H9 (cell line): ENCODE measurements at regions not wholly inside any gene's neighbourhood (a gene's known extent, or its start where the extent isn't known, plus 50 kb on each side); places are given as distances from the start of the nearest gene placed in this dataset.
A peak's percentile ranks its signal among the peaks of the same experiment; 100 is the strongest.

ENCODE experiments used
- DNase-seq: peaks from one replicate; pipeline ENCODE4 v3.0.0-alpha.2; 2017
- H2AFZ ChIP-seq: one replicate; pipeline ENCODE4 v1.6.1; 2013; ENCODE audit warnings: mild to moderate bottlenecking, low read length, control low read depth, moderate library complexity
- H2AK5ac ChIP-seq: 2 replicates; pipeline ENCODE4 v1.6.1; 2013; ENCODE audit warnings: low read length, control low read depth, mixed read lengths; ENCODE audit not compliant: insufficient read length
- H2BK120ac ChIP-seq: one replicate; pipeline ENCODE4 v1.6.1; 2013; ENCODE audit warnings: low read depth, mild to moderate bottlenecking, low read length, control low read depth, inconsistent platforms; ENCODE audit not compliant: poor library complexity, severe bottlenecking
- H2BK12ac ChIP-seq: 2 replicates; pipeline ENCODE4 v1.6.1; 2013; ENCODE audit warnings: low read length, control low read depth, mixed read lengths, low read depth; ENCODE audit not compliant: insufficient read length
- H2BK15ac ChIP-seq: 2 replicates; pipeline ENCODE4 v1.6.1; 2013; ENCODE audit warnings: low read depth, low read length, control low read depth
- H2BK20ac ChIP-seq: one replicate; pipeline ENCODE4 v1.6.1; 2013; ENCODE audit warnings: low read depth, mild to moderate bottlenecking, low read length, control low read depth, inconsistent platforms; ENCODE audit not compliant: poor library complexity, severe bottlenecking
- H2BK5ac ChIP-seq: 2 replicates; pipeline ENCODE4 v1.6.1; 2013; ENCODE audit warnings: low read length, control low read depth, mixed read lengths; ENCODE audit not compliant: insufficient read length
- H3K14ac ChIP-seq: 2 replicates; pipeline ENCODE4 v1.6.1; 2013; ENCODE audit warnings: low read length, control low read depth; ENCODE audit not compliant: insufficient read depth
- H3K18ac ChIP-seq: 2 replicates; pipeline ENCODE4 v1.6.1; 2013; ENCODE audit warnings: low read depth, mild to moderate bottlenecking, mixed read lengths, low read length, control low read depth; ENCODE audit not compliant: insufficient read length
- H3K23ac ChIP-seq: 2 replicates; pipeline ENCODE4 v1.6.1; 2013; ENCODE audit warnings: low read length, control low read depth, mixed read lengths, low read depth; ENCODE audit not compliant: insufficient read length
- H3K23me2 ChIP-seq: 2 replicates; pipeline ENCODE4 v1.6.1; 2013; ENCODE audit warnings: low read depth, mild to moderate bottlenecking, mixed read lengths, low read length, control low read depth; ENCODE audit not compliant: insufficient read length, poor library complexity, severe bottlenecking
- H3K27ac ChIP-seq: 2 replicates; pipeline ENCODE4 v1.5.1; 2013; ENCODE audit warnings: low read length, control low read depth, mixed read lengths, low read depth; ENCODE audit not compliant: insufficient read length
- H3K27me3 ChIP-seq: 2 replicates; pipeline ENCODE4 v1.6.1; 2013; ENCODE audit warnings: low read length, control low read depth, inconsistent platforms; ENCODE audit not compliant: insufficient read depth
- H3K4ac ChIP-seq: 2 replicates; pipeline ENCODE4 v1.6.1; 2013; ENCODE audit warnings: low read depth, mild to moderate bottlenecking, control low read depth, inconsistent platforms, low read length, moderate library complexity
- H3K4me1 ChIP-seq: 2 replicates; pipeline ENCODE4 v1.6.1; 2013; ENCODE audit warnings: low read length, control low read depth, inconsistent platforms; ENCODE audit not compliant: insufficient read depth
- H3K4me2 ChIP-seq: 2 replicates; pipeline ENCODE4 v1.6.1; 2013; ENCODE audit warnings: low read length, control low read depth, mixed read lengths; ENCODE audit not compliant: insufficient read length, insufficient read depth
- H3K56ac ChIP-seq: 2 replicates; pipeline ENCODE4 v1.6.1; 2013; ENCODE audit warnings: low read depth, mild to moderate bottlenecking, mixed read lengths, low read length, control low read depth; ENCODE audit not compliant: insufficient read length
- H3K79me1 ChIP-seq: 2 replicates; pipeline ENCODE4 v1.6.1; 2013; ENCODE audit warnings: low read depth, mild to moderate bottlenecking, moderate library complexity, low read length, control low read depth, inconsistent platforms; ENCODE audit not compliant: insufficient read depth, poor library complexity, severe bottlenecking
- H3K79me2 ChIP-seq: 2 replicates; pipeline ENCODE4 v1.6.1; 2013; ENCODE audit warnings: low read length, control low read depth, inconsistent platforms; ENCODE audit not compliant: insufficient read depth
- H3K9ac ChIP-seq: 2 replicates; pipeline ENCODE4 v1.6.1; 2013; ENCODE audit warnings: low read length, control low read depth, mixed read lengths; ENCODE audit not compliant: insufficient read length; ENCODE audit errors: extremely low read depth
- H3K9me3 ChIP-seq: one replicate; pipeline ENCODE4 v1.6.1; 2013; ENCODE audit warnings: low read depth, low read length, inconsistent platforms; ENCODE audit not compliant: control insufficient read depth
- H3T11ph ChIP-seq: one replicate; pipeline ENCODE4 v1.6.1; 2013; ENCODE audit warnings: mild to moderate bottlenecking, low read length, control low read depth, inconsistent platforms
- H4K20me1 ChIP-seq: one replicate; pipeline ENCODE4 v1.6.1; 2013; ENCODE audit not compliant: control insufficient read depth, insufficient read length, insufficient read depth
- H4K5ac ChIP-seq: 2 replicates; pipeline ENCODE4 v1.6.1; 2013; ENCODE audit warnings: low read depth, mild to moderate bottlenecking, mixed read lengths, low read length, control low read depth; ENCODE audit not compliant: insufficient read length
- H4K8ac ChIP-seq: replicated peaks from 2 replicates; pipeline ENCODE4 v1.6.1; 2013; ENCODE audit warnings: low read length, control low read depth, mixed read lengths, low read depth; ENCODE audit not compliant: insufficient read length
- H4K91ac ChIP-seq: 2 replicates; pipeline ENCODE4 v1.6.1; 2013; ENCODE audit warnings: low read depth, mild to moderate bottlenecking, moderate library complexity, mixed read lengths, low read length, control low read depth; ENCODE audit not compliant: insufficient read length
- H3K27ac Mint-ChIP-seq, 3 experiments: 2 replicates in 2 of 3; 3 replicates in 1 of 3; pipeline ENCODE4 v1.8.0; 2020 to 2021; ENCODE audit warnings: mixed read lengths in 3 of 3, mild to moderate bottlenecking in 1 of 3, moderate library complexity in 1 of 3
- H3K27me3 Mint-ChIP-seq: 2 replicates; pipeline ENCODE4 v1.8.0; 2021; ENCODE audit warnings: low read depth, mild to moderate bottlenecking, moderate library complexity, mixed read lengths
- H3K36me3 Mint-ChIP-seq, 3 experiments: 2 replicates in 2 of 3; 3 replicates in 1 of 3; pipeline ENCODE4 v1.8.0; 2020 to 2021; ENCODE audit warnings: low read depth in 3 of 3, mixed read lengths in 3 of 3; ENCODE audit not compliant: insufficient read depth in 1 of 3
- H3K4me1 Mint-ChIP-seq, 2 experiments: 2 replicates each; pipeline ENCODE4 v1.8.0; 2020; ENCODE audit warnings: mixed read lengths in 2 of 2
- H3K4me3 Mint-ChIP-seq, 2 experiments: 2 replicates in 1 of 2; 3 replicates in 1 of 2; pipeline ENCODE4 v1.8.0; 2020 to 2021; ENCODE audit warnings: mild to moderate bottlenecking in 2 of 2, mixed read lengths in 2 of 2, moderate library complexity in 1 of 2
- H3K9me3 Mint-ChIP-seq, 2 experiments: 2 replicates in 1 of 2; 3 replicates in 1 of 2; pipeline ENCODE4 v1.8.0; 2020; ENCODE audit warnings: mild to moderate bottlenecking in 2 of 2, mixed read lengths in 2 of 2, moderate library complexity in 1 of 2
- WGBS: extraction: QIAGEN DNeasy Blood & Tissue Kit; methylation state at CpG from one replicate; pipeline ENCODE4 v1.1.7; 2013; ENCODE audit warnings: missing lambda C conversion rate, low lambda C conversion rate, mixed read lengths; ENCODE audit not compliant: insufficient read length; ENCODE audit errors: extremely low coverage; 5-methylcytosine and 5-hydroxymethylcytosine counted together
- TF ChIP-seq, protein P1 (sequence below): fragments of 200-600 bp; sonication (generic); conservative IDR thresholded peaks from 3 replicates; pipeline ENCODE4 v1.8.0; 2021; ENCODE audit warnings: antibody characterized with exemption, mild to moderate bottlenecking

DNA sequence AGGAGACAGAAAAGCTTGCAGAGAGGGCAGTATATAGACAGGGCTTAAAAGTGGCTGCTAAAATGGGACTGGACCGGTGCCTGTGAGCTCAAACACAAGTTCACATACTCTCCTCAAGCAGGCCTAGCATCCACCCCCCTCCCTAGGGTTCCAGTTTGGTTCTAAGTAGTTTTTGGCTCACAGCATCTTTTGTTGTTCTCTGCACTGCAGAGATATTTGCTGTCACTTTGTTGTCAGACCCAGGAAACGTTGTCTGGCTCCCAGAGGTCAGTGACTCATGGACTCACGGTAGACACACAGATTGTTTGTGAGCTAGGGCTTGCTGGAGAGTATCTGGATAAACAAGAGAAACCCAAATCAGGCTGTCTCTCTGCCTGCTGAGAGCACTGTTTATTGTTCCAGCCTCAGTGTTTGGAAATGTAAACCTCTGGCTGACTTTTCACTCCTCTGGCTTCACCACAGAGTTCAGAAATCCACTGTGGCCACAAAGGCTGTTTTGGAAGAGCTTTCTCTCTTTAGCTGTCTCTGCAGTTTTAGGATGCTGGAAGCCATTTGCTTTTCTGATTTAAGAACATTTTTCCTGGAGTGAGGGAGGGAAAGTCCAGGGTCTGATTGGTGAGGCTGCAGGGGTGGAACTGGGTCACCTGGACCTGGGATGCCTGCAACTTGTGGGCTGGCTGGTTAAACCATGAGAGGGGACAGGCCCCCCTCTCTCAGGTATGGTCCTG lies 303.7 kb upstream of the PLET1 start:
- no peaks in the 10 kb centered on the region for H3K36me3 Mint-ChIP-seq
- H3K27ac Mint-ChIP-seq, result peak overlapping the region in 1 of 3 experiments; percentile 19; a peak in 2 of 7 replicates
- no peak overlapping the region for H3T11ph ChIP-seq
- no peak overlapping the region for H2BK120ac ChIP-seq
- H4K91ac ChIP-seq, result no peak overlapping the region
- no peaks in the 10 kb centered on the region for H3K79me2 ChIP-seq
- no peak overlapping the region for H3K4ac ChIP-seq
- H2BK5ac ChIP-seq, result no peak overlapping the region
- no peak overlapping the region for H3K9ac ChIP-seq
- no peaks in the 10 kb centered on the region for H3K9me3 Mint-ChIP-seq
- H3K23me2 ChIP-seq, result no peaks in the 10 kb centered on the region
- H3K14ac ChIP-seq, result no peak overlapping the region
- no peaks in the 10 kb centered on the region for H3K79me1 ChIP-seq
- no peak overlapping the region for H3K4me3 Mint-ChIP-seq
- no peak overlapping the region for H3K23ac ChIP-seq
- H2AFZ ChIP-seq, result no peak overlapping the region
- H3K4me2 ChIP-seq, result no peak overlapping the region
- no peak for DNase-seq
- H2BK12ac ChIP-seq, result no peak overlapping the region
- no CpG with 5 or more reads among the region's 3 CpGs for WGBS
- no peak overlapping the region for H3K56ac ChIP-seq
- no peak overlapping the region for H2AK5ac ChIP-seq
- no peak overlapping the region for H3K27ac ChIP-seq
- TF ChIP-seq, protein P1, sequence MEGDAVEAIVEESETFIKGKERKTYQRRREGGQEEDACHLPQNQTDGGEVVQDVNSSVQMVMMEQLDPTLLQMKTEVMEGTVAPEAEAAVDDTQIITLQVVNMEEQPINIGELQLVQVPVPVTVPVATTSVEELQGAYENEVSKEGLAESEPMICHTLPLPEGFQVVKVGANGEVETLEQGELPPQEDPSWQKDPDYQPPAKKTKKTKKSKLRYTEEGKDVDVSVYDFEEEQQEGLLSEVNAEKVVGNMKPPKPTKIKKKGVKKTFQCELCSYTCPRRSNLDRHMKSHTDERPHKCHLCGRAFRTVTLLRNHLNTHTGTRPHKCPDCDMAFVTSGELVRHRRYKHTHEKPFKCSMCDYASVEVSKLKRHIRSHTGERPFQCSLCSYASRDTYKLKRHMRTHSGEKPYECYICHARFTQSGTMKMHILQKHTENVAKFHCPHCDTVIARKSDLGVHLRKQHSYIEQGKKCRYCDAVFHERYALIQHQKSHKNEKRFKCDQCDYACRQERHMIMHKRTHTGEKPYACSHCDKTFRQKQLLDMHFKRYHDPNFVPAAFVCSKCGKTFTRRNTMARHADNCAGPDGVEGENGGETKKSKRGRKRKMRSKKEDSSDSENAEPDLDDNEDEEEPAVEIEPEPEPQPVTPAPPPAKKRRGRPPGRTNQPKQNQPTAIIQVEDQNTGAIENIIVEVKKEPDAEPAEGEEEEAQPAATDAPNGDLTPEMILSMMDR, result no peak
- H3K4me1 Mint-ChIP-seq, result peaks cover 4 to 8% of the 10 kb centered on the region in 2 experiments; a peak in 2 of 4 replicates
- H3K9me3 ChIP-seq, result no peaks in the 10 kb centered on the region
- no peak overlapping the region for H4K8ac ChIP-seq
- no peaks in the 10 kb centered on the region for H4K20me1 ChIP-seq
- H3K27me3 ChIP-seq, result no peaks in the 10 kb centered on the region
- H3K27me3 Mint-ChIP-seq, result peaks cover 2% of the 10 kb centered on the region; the same call in 1 of the 2 replicates
- H3K18ac ChIP-seq, result no peak overlapping the region
- H2BK20ac ChIP-seq, result no peak overlapping the region
- no peak overlapping the region for H2BK15ac ChIP-seq
- H3K4me1 ChIP-seq, result no peaks in the 10 kb centered on the region
- H4K5ac ChIP-seq, result no peak overlapping the region
